Keratinocyte (primary cell): ENCODE measurements at regions not wholly inside any gene's neighbourhood (a gene's known extent, or its start where the extent isn't known, plus 50 kb on each side); places are given as distances from the start of the nearest gene placed in this dataset.

Source experiments
- DNase-seq: peaks from one replicate; pipeline ENCODE4 v3.0.0-alpha.2; 2011; ENCODE audit warnings: low read depth, missing footprints, low spot score
- FAIRE-seq: peaks from 2 replicates; lab custom pipeline; 2011; peaks lifted over from hg19 to GRCh38; lab: Jason Lieb, UNC
- H2AFZ ChIP-seq: 2 replicates; pipeline ENCODE4 v1.6.0; 2012; ENCODE audit warnings: low read length, control low read depth, inconsistent platforms; ENCODE audit not compliant: control insufficient read depth
- H3K27ac ChIP-seq: 2 replicates; pipeline ENCODE4 v1.5.1; 2011; ENCODE audit warnings: low read length; ENCODE audit not compliant: control insufficient read depth, insufficient read depth
- H3K27me3 ChIP-seq: 3 replicates; pipeline ENCODE4 v1.6.0; 2011; ENCODE audit warnings: low read length; ENCODE audit not compliant: control insufficient read depth, insufficient read depth; ENCODE audit errors: extremely low read depth
- H3K36me3 ChIP-seq, 2 experiments: 2 replicates in 1 of 2; 3 replicates in 1 of 2; pipeline ENCODE4 v1.5.1; 2011; ENCODE audit warnings: low read length in 2 of 2, mild to moderate bottlenecking in 1 of 2; ENCODE audit not compliant: control insufficient read depth in 2 of 2, insufficient read depth in 2 of 2; ENCODE audit errors: extremely low read depth in 1 of 2
- H3K4me1 ChIP-seq: 3 replicates; pipeline ENCODE4 v1.5.1; 2011; ENCODE audit warnings: low read length; ENCODE audit not compliant: control insufficient read depth, insufficient read depth; ENCODE audit errors: extremely low read depth
- H3K4me2 ChIP-seq: 3 replicates; pipeline ENCODE4 v1.6.0; 2011; ENCODE audit warnings: low read depth, low read length; ENCODE audit not compliant: control insufficient read depth, insufficient read depth; ENCODE audit errors: extremely low read depth
- H3K4me3 ChIP-seq, 3 experiments: fragments of 200-600 bp in 1 of 3; sonication (generic) in 1 of 3; 2 replicates in 2 of 3; 3 replicates in 1 of 3; pipeline ENCODE4 v1.5.1; 2011 to 2016; ENCODE audit warnings: low read length in 3 of 3, mild to moderate bottlenecking in 3 of 3, control low read depth in 2 of 3, inconsistent platforms in 1 of 3, low read depth in 1 of 3, mixed read lengths in 1 of 3, mixed run types in 1 of 3, moderate library complexity in 1 of 3; ENCODE audit not compliant: control insufficient read depth in 2 of 3, insufficient read depth in 2 of 3; ENCODE audit errors: extremely low read depth in 1 of 3
- H3K79me2 ChIP-seq: 2 replicates; pipeline ENCODE4 v1.6.0; 2012; ENCODE audit warnings: low read length; ENCODE audit not compliant: control insufficient read depth, insufficient read depth
- H3K9ac ChIP-seq: 3 replicates; pipeline ENCODE4 v1.6.0; 2011; ENCODE audit warnings: low read length; ENCODE audit not compliant: control insufficient read depth, insufficient read depth; ENCODE audit errors: extremely low read depth
- H3K9me1 ChIP-seq: 3 replicates; pipeline ENCODE4 v1.6.0; 2011; ENCODE audit warnings: low read length; ENCODE audit not compliant: control insufficient read depth, insufficient read depth; ENCODE audit errors: extremely low read depth
- H3K9me3 ChIP-seq: 2 replicates; pipeline ENCODE4 v1.5.1; 2012; ENCODE audit warnings: low read depth, low read length; ENCODE audit not compliant: control insufficient read depth
- H4K20me1 ChIP-seq: 3 replicates; pipeline ENCODE4 v1.6.0; 2011; ENCODE audit warnings: low read length; ENCODE audit not compliant: control insufficient read depth, insufficient read depth; ENCODE audit errors: extremely low read depth
- CTCF ChIP-seq, 3 experiments: IDR thresholded peaks in 1 of 3; conservative IDR thresholded peaks in 1 of 3; optimal IDR thresholded peaks in 1 of 3; 2 replicates in 2 of 3; 3 replicates in 1 of 3; pipeline versions ENCODE3 to v1.5.1; 2011; ENCODE audit warnings: low read length in 3 of 3, mild to moderate bottlenecking in 3 of 3, moderate library complexity in 2 of 3, control low read depth in 1 of 3, inconsistent platforms in 1 of 3; ENCODE audit not compliant: insufficient read depth in 2 of 3; ENCODE audit errors: extremely low read depth in 1 of 3
- EZH2 ChIP-seq: IDR thresholded peaks from one replicate; pipeline ENCODE4 v1.6.1; 2012; ENCODE audit warnings: inconsistent platforms, mild to moderate bottlenecking, low read length, moderate library complexity
- dilution Hi-C: fragments of 300-500 bp; cut with MboI; formaldehyde crosslinking; loops from one replicate; pipeline ENCODE4 v1.7.0; 2020; ENCODE audit warnings: low sequenced_read_pairs; ENCODE audit not compliant: extremely low pct_ligation_motif_present

- Histone ChIP-seq H3K27me3 (no peaks in the 10 kb centered on the region), H3K27ac (no peak overlapping the region), H2AFZ (no peak overlapping the region), H3K9me1 (no peaks in the 10 kb centered on the region), H3K79me2 (no peaks in the 10 kb centered on the region), H4K20me1 (no peaks in the 10 kb centered on the region), H3K36me3 (no peaks in the 10 kb centered on the region), H3K4me3 (no peak overlapping the region), H3K9ac (no peak overlapping the region), H3K4me1 (no peaks in the 10 kb centered on the region), H3K9me3 (no peaks in the 10 kb centered on the region), H3K4me2 (no peak overlapping the region)
- no peak for TF ChIP-seq CTCF (optimal IDR thresholded peaks at IDR 0.05 in 1 of 3, IDR thresholded peaks at IDR 0.05 in 1 of 3, conservative IDR thresholded peaks at IDR 0.05 in 1 of 3; ENCODE audit: extremely low read depth in 1 of 3, insufficient read depth in 2 of 3, low read length in 3 of 3)
- TF ChIP-seq EZH2: no peak
- dilution Hi-C loops: no loop called here
- FAIRE-seq (no peak), DNase-seq (no peak)
These were observed 85.7 kb upstream of the SLC45A1 start for GRCh38 chr1:8232036-8232757.

- Histone ChIP-seq H3K4me2 (no peak overlapping the region), H3K4me1 (peaks cover 3% of the 10 kb centered on the region), H2AFZ (no peak overlapping the region), H3K27ac (no peak overlapping the region), H3K9ac (no peak overlapping the region), H4K20me1 (no peaks in the 10 kb centered on the region), H3K4me3 (no peak overlapping the region), H3K9me1 (no peaks in the 10 kb centered on the region), H3K9me3 (no peaks in the 10 kb centered on the region), H3K79me2 (no peaks in the 10 kb centered on the region), H3K36me3 (no peaks in the 10 kb centered on the region), H3K27me3 (no peaks in the 10 kb centered on the region)
- TF ChIP-seq CTCF (optimal IDR thresholded peaks at IDR 0.05 in 1 of 3, IDR thresholded peaks at IDR 0.05 in 1 of 3, conservative IDR thresholded peaks at IDR 0.05 in 1 of 3; ENCODE audit: extremely low read depth in 1 of 3, insufficient read depth in 2 of 3, low read length in 3 of 3) (no peak), EZH2 (no peak)
- FAIRE-seq (no peak), DNase-seq (no peak)
- dilution Hi-C loops: no loop called here
These were observed 87.7 kb upstream of the SLC45A1 start for GRCh38 chr1:8230292-8230621.
